ENCODE measurements at regions not wholly inside any gene's neighbourhood (a gene's known extent, or its start where the extent isn't known, plus 50 kb on each side); places are given as distances from the start of the nearest gene placed in this dataset.

DNA sequence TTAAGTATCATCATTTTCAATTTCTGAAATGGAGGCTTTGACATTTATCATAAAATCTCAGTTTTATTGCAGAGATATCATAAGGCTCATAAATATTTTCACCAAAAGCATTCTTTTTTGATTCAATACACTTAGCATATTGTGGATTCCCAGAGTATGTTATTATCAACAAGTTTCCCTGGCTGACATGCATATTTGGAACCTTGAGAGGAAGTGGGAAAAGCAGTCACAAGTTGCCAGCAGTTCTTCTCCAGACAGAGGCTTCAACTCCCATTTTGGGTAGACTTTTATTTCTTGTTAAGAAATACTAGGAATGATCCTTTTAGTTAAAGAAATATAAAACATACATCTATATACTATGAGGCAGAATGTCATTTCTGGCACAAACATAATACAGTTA lies 236.5 kb downstream of the ASXL3 start:
- Histone ChIP-seq H3K36me3 (no peaks in the 10 kb centered on the region), H3K4me3 (ENCODE audit: low read depth, low read length) (no peak overlapping the region), H3K9me3 (ENCODE audit: severe bottlenecking) (peaks cover 8% of the 10 kb centered on the region), H3K27me3 (ENCODE audit: insufficient read depth, low read depth, severe bottlenecking) (peaks cover 2% of the 10 kb centered on the region), H3K27ac (no peak overlapping the region)
- TF ChIP-seq, protein P1, sequence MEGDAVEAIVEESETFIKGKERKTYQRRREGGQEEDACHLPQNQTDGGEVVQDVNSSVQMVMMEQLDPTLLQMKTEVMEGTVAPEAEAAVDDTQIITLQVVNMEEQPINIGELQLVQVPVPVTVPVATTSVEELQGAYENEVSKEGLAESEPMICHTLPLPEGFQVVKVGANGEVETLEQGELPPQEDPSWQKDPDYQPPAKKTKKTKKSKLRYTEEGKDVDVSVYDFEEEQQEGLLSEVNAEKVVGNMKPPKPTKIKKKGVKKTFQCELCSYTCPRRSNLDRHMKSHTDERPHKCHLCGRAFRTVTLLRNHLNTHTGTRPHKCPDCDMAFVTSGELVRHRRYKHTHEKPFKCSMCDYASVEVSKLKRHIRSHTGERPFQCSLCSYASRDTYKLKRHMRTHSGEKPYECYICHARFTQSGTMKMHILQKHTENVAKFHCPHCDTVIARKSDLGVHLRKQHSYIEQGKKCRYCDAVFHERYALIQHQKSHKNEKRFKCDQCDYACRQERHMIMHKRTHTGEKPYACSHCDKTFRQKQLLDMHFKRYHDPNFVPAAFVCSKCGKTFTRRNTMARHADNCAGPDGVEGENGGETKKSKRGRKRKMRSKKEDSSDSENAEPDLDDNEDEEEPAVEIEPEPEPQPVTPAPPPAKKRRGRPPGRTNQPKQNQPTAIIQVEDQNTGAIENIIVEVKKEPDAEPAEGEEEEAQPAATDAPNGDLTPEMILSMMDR (IDR thresholded peaks at IDR 0.05; ENCODE audit: low read depth, low read length), result no peak
- DNase-seq, result no peak

DNA sequence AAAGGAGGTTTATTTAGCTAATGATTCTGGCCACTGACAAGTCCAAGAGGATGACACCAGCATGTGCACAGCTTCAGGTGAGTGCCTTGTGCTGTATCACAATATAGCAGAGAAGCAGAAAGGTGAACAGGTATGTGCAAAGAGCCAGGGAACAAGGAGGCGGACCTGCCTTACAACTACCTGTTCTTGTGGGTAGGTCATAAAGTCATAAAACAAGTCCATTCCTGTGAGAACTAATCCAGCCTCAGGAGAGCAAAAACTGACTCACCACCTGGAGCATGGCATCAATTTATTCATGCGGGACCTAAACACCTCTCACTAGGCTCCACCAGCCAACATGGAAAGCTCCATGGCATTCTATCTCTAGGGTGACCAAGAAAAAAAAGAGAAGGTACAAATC lies 234.2 kb downstream of the ASXL3 start:
- H3K9me3 ChIP-seq (ENCODE audit: severe bottlenecking), result no peaks in the 10 kb centered on the region
- no peak overlapping the region for H3K27ac ChIP-seq
- no peak overlapping the region for H3K4me3 ChIP-seq (ENCODE audit: low read depth, low read length)
- TF ChIP-seq, protein P1 (IDR thresholded peaks at IDR 0.05; ENCODE audit: low read depth, low read length), result no peak
- peaks cover 6% of the 10 kb centered on the region for H3K27me3 ChIP-seq (ENCODE audit: insufficient read depth, low read depth, severe bottlenecking)
- H3K36me3 ChIP-seq, result no peaks in the 10 kb centered on the region
- DNase-seq, result no peak

DNA sequence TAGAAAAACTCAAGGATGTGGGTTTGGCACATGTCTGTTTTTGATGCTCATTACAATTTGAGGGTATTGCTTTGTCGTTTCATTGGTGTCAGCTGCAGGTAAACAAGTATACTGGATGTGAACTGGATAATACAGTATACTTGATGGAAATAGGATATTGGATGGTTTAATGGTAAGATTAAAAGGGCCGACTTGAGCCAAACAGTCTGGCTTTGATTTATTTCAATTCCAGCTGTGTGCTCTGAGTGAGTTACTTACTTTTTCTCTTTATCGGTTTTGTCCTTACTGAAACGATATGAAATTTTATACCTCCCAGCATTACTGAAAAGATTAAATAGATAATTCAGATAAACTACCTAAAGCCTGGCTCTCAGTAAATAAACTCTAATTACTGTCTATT lies 227.6 kb downstream of the ASXL3 start:
- Histone ChIP-seq H3K9me3 (ENCODE audit: severe bottlenecking) (no peaks in the 10 kb centered on the region), H3K27ac (no peak overlapping the region), H3K36me3 (no peaks in the 10 kb centered on the region), H3K4me3 (ENCODE audit: low read depth, low read length) (no peak overlapping the region), H3K27me3 (ENCODE audit: insufficient read depth, low read depth, severe bottlenecking) (peaks cover 12% of the 10 kb centered on the region)
- TF ChIP-seq, protein P1 (IDR thresholded peaks at IDR 0.05; ENCODE audit: low read depth, low read length), result no peak
- no peak for DNase-seq

DNA sequence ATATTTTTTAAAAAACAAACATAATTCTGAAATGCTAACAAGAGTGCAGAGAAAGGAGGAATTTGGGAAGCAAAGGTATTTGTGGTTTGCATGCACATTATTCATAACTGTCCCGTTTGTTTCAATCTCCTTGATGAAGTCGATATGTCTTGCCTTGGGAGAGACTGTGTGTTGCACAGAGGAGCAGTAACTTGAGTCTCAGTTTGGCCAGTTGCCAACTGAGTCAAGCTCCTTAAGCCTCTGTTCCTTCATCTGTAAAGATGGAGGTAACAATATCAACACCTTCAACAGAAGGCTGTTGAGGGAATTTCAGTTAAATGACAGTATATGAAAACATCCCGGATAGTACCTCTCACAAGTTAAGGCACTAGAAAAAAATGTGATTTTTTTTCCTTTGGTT lies 226.2 kb downstream of the ASXL3 start:
- no peak for DNase-seq
- peaks cover 12% of the 10 kb centered on the region for H3K27me3 ChIP-seq (ENCODE audit: insufficient read depth, low read depth, severe bottlenecking)
- TF ChIP-seq, protein P1 (IDR thresholded peaks at IDR 0.05; ENCODE audit: low read depth, low read length), result no peak
- no peak overlapping the region for H3K4me3 ChIP-seq (ENCODE audit: low read depth, low read length)
- no peaks in the 10 kb centered on the region for H3K9me3 ChIP-seq (ENCODE audit: severe bottlenecking)
- H3K27ac ChIP-seq, result no peak overlapping the region
- H3K36me3 ChIP-seq, result no peaks in the 10 kb centered on the region

DNA sequence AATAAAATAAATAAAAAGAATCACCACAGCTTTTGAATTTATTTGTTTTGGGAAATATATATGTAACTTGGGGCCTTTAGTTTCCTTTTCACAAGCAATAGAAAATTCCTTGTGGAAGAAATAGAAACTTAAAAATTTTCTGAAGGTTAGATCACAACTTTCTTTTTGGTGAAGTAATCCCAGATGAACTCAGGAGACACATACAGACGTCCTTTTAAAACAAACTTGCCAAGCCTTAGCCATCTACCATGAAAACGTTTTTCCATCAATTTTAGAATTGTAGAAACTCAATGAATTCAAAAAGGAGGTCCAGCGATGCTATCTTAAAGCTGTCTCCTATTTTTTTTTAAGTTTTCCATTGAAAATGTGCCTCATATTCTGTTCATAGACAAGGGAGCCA lies 225.6 kb downstream of the ASXL3 start:
- Histone ChIP-seq H3K9me3 (ENCODE audit: severe bottlenecking) (no peaks in the 10 kb centered on the region), H3K4me3 (ENCODE audit: low read depth, low read length) (no peak overlapping the region), H3K36me3 (no peaks in the 10 kb centered on the region), H3K27me3 (ENCODE audit: insufficient read depth, low read depth, severe bottlenecking) (peaks cover 12% of the 10 kb centered on the region), H3K27ac (no peak overlapping the region)
- no peak for DNase-seq
- TF ChIP-seq, protein P1 (IDR thresholded peaks at IDR 0.05; ENCODE audit: low read depth, low read length), result no peak

DNA sequence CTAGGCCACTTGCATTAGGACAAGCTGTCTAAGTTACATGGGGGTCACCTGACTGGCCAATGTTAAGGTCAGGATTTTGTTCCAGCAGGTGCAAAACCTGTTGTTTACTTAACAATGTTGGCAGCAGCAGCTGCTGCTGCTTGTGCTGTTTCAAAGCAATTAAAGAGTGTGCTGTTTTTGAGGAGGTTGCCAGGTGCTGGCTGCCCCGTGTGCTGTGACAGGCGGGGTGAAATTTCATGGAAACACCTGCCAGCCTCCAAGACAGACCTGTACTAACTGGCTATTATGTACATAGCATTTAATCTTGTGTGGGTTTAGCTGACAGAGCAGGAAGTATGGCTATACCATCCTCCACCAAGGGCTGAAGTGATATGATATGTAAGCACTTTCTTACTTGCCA lies 224.9 kb downstream of the ASXL3 start:
- DNase-seq, result no peak
- TF ChIP-seq, protein P1 (IDR thresholded peaks at IDR 0.05; ENCODE audit: low read depth, low read length), result no peak
- H3K27ac ChIP-seq, result no peak overlapping the region

More for the DNA sequence above, 224.9 kb downstream of the ASXL3 start:
- Histone ChIP-seq H3K36me3 (no peaks in the 10 kb centered on the region), H3K27me3 (ENCODE audit: insufficient read depth, low read depth, severe bottlenecking) (peaks cover 12% of the 10 kb centered on the region), H3K4me3 (ENCODE audit: low read depth, low read length) (no peak overlapping the region), H3K9me3 (ENCODE audit: severe bottlenecking) (no peaks in the 10 kb centered on the region)
